ENCODE measurements at regions not wholly inside any gene's neighbourhood (a gene's known extent, or its start where the extent isn't known, plus 50 kb on each side); places are given as distances from the start of the nearest gene placed in this dataset.

DNA sequence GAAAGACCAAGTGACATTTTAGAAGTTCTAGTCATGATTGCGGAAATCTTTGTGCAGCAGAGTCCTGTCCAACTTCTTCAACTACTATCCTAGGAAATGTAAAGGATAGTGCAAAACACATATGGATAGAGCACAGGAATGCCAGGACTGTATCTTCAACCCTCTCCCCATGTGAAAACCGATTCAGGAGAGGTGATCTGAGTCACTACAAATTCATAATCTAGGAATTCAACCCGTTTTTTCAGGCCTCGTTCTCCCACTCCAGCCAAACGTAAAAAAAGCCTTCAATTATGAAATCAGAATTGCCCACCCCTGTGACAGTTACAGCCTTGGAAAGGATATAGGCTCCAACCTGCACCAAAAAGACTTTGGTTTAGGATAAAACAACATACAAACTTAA is 52.9 kb upstream of the RGS1 start:
- TF ChIP-seq, protein P1, sequence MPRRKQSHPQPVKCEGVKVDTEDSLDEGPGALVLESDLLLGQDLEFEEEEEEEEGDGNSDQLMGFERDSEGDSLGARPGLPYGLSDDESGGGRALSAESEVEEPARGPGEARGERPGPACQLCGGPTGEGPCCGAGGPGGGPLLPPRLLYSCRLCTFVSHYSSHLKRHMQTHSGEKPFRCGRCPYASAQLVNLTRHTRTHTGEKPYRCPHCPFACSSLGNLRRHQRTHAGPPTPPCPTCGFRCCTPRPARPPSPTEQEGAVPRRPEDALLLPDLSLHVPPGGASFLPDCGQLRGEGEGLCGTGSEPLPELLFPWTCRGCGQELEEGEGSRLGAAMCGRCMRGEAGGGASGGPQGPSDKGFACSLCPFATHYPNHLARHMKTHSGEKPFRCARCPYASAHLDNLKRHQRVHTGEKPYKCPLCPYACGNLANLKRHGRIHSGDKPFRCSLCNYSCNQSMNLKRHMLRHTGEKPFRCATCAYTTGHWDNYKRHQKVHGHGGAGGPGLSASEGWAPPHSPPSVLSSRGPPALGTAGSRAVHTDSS (tag by site-specific recombination; IDR thresholded peaks at IDR 0.05): no peak
- TF ChIP-seq AEBP2 (tag by site-specific recombination; IDR thresholded peaks at IDR 0.05; ENCODE audit: borderline replicate concordance) (no peak), PRDM1 (tag by site-specific recombination; IDR thresholded peaks at IDR 0.05) (no peak), GLIS1 (tag by site-specific recombination; IDR thresholded peaks at IDR 0.05) (no peak), ZNF146 (tag by site-specific recombination; IDR thresholded peaks at IDR 0.05) (no peak), SP3 (tag by site-specific recombination; IDR thresholded peaks at IDR 0.05) (no peak), ZNF530 (tag by site-specific recombination; IDR thresholded peaks at IDR 0.05; ENCODE audit: low read depth) (no peak), ZBTB44 (tag by site-specific recombination; IDR thresholded peaks at IDR 0.05) (no peak), ZBTB21 (tag by site-specific recombination; IDR thresholded peaks at IDR 0.05) (no peak), ZSCAN5A (tag by site-specific recombination; IDR thresholded peaks at IDR 0.05) (no peak)
- TF ChIP-seq, protein P2, sequence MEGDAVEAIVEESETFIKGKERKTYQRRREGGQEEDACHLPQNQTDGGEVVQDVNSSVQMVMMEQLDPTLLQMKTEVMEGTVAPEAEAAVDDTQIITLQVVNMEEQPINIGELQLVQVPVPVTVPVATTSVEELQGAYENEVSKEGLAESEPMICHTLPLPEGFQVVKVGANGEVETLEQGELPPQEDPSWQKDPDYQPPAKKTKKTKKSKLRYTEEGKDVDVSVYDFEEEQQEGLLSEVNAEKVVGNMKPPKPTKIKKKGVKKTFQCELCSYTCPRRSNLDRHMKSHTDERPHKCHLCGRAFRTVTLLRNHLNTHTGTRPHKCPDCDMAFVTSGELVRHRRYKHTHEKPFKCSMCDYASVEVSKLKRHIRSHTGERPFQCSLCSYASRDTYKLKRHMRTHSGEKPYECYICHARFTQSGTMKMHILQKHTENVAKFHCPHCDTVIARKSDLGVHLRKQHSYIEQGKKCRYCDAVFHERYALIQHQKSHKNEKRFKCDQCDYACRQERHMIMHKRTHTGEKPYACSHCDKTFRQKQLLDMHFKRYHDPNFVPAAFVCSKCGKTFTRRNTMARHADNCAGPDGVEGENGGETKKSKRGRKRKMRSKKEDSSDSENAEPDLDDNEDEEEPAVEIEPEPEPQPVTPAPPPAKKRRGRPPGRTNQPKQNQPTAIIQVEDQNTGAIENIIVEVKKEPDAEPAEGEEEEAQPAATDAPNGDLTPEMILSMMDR (tag by site-specific recombination; IDR thresholded peaks at IDR 0.05): no peak
- TF ChIP-seq, protein P3, sequence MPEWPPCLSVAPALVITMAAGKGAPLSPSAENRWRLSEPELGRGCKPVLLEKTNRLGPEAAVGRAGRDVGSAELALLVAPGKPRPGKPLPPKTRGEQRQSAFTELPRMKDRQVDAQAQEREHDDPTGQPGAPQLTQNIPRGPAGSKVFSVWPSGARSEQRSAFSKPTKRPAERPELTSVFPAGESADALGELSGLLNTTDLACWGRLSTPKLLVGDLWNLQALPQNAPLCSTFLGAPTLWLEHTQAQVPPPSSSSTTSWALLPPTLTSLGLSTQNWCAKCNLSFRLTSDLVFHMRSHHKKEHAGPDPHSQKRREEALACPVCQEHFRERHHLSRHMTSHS (tag by site-specific recombination; IDR thresholded peaks at IDR 0.05): no peak
